Glutamatergic neuron (in vitro differentiated cells): ENCODE measurements at regions not wholly inside any gene's neighbourhood (a gene's known extent, or its start where the extent isn't known, plus 50 kb on each side); places are given as distances from the start of the nearest gene placed in this dataset.

Experiments used
- DNase-seq: peaks from one replicate; pipeline ENCODE4 v3.0.0; 2022
- H3K27ac Mint-ChIP-seq: one replicate; pipeline ENCODE4 v1.8.0; 2020; ENCODE audit warnings: mild to moderate bottlenecking, mixed read lengths, inconsistent platforms; ENCODE audit not compliant: unreplicated experiment
- H3K27me3 Mint-ChIP-seq: one replicate; pipeline ENCODE4 v1.8.0; 2020; ENCODE audit warnings: mild to moderate bottlenecking, moderate library complexity, mixed read lengths, inconsistent platforms; ENCODE audit not compliant: unreplicated experiment
- H3K36me3 Mint-ChIP-seq: one replicate; pipeline ENCODE4 v1.8.0; 2020; ENCODE audit warnings: mild to moderate bottlenecking, mixed read lengths, inconsistent platforms; ENCODE audit not compliant: unreplicated experiment
- H3K4me1 Mint-ChIP-seq: one replicate; pipeline ENCODE4 v1.8.0; 2020; ENCODE audit warnings: mild to moderate bottlenecking, low read depth, mixed read lengths, inconsistent platforms; ENCODE audit not compliant: unreplicated experiment
- H3K4me3 Mint-ChIP-seq: one replicate; pipeline ENCODE4 v1.8.0; 2020; ENCODE audit warnings: mild to moderate bottlenecking, mixed read lengths, inconsistent platforms; ENCODE audit not compliant: unreplicated experiment
- H3K9me3 Mint-ChIP-seq: one replicate; pipeline ENCODE4 v1.8.0; 2020; ENCODE audit warnings: mild to moderate bottlenecking, moderate library complexity, mixed read lengths, inconsistent platforms; ENCODE audit not compliant: unreplicated experiment
- CTCF ChIP-seq: fragments of 200-600 bp; sonication (generic); IDR thresholded peaks from one replicate; pipeline ENCODE4 v1.5.0; 2021; ENCODE audit not compliant: partially characterized antibody, unreplicated experiment

GRCh38 chr4:132498215-132498614, 650.9 kb upstream of the PCDH10 start:
- no peak for TF ChIP-seq CTCF
- Mint-ChIP-seq H3K9me3 (no peaks in the 10 kb centered on the region), H3K27ac (no peak overlapping the region), H3K4me3 (no peak overlapping the region), H3K27me3 (no peaks in the 10 kb centered on the region), H3K4me1 (no peaks in the 10 kb centered on the region), H3K36me3 (no peaks in the 10 kb centered on the region)
- no peak for DNase-seq

- no peaks in the 10 kb centered on the region for H3K4me1 Mint-ChIP-seq
- H3K27me3 Mint-ChIP-seq: peaks cover 2% of the 10 kb centered on the region
- no peak for DNase-seq
- no peaks in the 10 kb centered on the region for H3K36me3 Mint-ChIP-seq
- no peaks in the 10 kb centered on the region for H3K9me3 Mint-ChIP-seq
- H3K27ac Mint-ChIP-seq: no peak overlapping the region
- H3K4me3 Mint-ChIP-seq: no peak overlapping the region
- no peak for TF ChIP-seq CTCF
These were observed 647.0 kb upstream of the PCDH10 start for GRCh38 chr4:132502096-132502552.

DNA sequence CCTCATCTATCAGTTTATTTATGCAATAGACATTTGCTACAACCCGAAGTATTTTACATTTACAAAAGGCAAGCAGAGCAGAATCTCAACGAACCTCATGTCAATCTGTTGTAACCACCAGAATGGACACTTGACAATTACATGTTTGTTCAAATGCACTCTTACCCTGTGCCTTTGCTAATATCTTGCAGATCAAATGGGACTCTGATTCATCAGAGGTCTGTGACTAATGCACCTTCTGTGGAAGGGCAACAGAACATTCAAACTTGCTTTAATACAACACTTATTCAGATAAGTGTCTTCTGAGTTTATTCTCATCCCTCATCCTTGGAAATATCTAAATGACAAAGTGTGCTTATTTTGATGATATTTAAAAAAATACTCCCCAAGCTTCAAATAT, 644.7 kb upstream of the PCDH10 start:
- DNase-seq: no peak
- no peaks in the 10 kb centered on the region for H3K9me3 Mint-ChIP-seq
- H3K4me1 Mint-ChIP-seq: no peaks in the 10 kb centered on the region
- H3K36me3 Mint-ChIP-seq: no peaks in the 10 kb centered on the region
- H3K27me3 Mint-ChIP-seq: peaks cover 2% of the 10 kb centered on the region
- no peak for TF ChIP-seq CTCF
- H3K4me3 Mint-ChIP-seq: no peak overlapping the region
- no peak overlapping the region for H3K27ac Mint-ChIP-seq

- Mint-ChIP-seq H3K4me1 (no peaks in the 10 kb centered on the region), H3K27me3 (peaks cover 2% of the 10 kb centered on the region), H3K4me3 (no peak overlapping the region), H3K36me3 (no peaks in the 10 kb centered on the region), H3K9me3 (no peaks in the 10 kb centered on the region), H3K27ac (no peak overlapping the region)
- TF ChIP-seq CTCF: no peak
- DNase-seq: no peak
These were observed 642.5 kb upstream of the PCDH10 start for GRCh38 chr4:132506568-132506967.

DNA sequence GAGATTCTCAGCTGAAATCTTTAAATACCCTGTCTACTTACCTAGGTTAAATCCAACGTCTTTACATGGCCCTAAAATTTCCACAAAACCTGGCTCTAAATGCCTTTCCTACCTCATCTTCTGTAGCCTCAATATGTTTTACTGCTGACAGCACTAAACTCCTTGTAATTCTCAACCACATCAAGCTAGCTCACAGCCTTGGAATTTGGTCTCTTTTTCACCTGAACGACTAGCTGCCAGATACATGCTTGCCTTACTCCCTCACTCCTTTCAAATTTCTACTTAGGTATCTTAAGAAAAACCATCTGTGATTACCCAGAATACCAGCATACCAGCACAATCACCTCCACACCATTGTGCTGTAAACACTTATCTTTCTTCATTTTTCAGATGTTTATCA, 635.6 kb upstream of the PCDH10 start:
- Mint-ChIP-seq H3K9me3 (no peaks in the 10 kb centered on the region), H3K4me3 (no peak overlapping the region), H3K27ac (no peak overlapping the region), H3K36me3 (no peaks in the 10 kb centered on the region), H3K4me1 (no peaks in the 10 kb centered on the region), H3K27me3 (no peaks in the 10 kb centered on the region)
- TF ChIP-seq CTCF: no peak
- DNase-seq: no peak
